GM18909 (cell line): ENCODE measurements at regions not wholly inside any gene's neighbourhood (a gene's known extent, or its start where the extent isn't known, plus 50 kb on each side); places are given as distances from the start of the nearest gene placed in this dataset.

Experiments
- ATAC-seq: cut with Tn5 transposase; IDR thresholded peaks from one replicate; pipeline ENCODE4 v1.9.1; 2021; ENCODE audit warnings: mild to moderate bottlenecking; ENCODE audit not compliant: unreplicated experiment, poor library complexity

DNA sequence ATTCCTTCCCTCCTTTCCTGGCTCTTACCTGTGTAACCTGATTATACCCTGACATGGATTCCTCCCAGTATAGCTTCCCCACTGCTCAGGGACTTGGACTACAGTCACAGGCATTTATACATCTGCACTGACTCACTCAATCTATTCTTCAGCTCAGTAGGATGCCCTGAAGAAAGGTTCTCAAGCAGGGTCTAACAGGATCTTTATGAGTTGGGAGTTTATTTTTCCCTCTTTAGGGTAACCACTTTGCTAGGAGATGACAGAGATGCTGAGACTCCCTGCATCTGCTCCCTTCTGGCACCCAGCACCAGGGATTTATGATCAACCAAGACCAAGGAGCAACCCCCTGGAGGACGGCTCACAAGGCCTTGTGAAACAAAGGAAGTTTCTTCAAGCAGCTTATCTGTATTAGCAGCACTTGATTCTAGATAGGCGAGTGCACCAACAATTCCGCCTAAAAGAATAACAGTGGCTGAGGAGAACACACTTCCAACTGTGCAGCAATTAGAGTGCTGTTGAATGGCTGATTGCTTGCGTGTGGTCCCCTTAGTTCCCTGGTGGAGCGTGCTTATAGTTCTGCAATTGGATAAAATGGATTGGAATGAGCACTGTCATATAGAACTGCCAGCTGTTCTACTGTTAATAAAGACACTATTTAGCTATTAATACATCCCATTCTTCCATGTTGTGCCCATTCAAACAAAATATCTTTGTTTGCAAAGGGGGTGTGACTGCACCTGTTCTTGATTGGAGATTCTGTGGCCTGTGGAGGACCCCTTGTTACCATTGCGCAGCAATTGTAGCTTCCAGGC lies 482.6 kb downstream of the ZNF608 start:
- no peak for ATAC-seq

DNA sequence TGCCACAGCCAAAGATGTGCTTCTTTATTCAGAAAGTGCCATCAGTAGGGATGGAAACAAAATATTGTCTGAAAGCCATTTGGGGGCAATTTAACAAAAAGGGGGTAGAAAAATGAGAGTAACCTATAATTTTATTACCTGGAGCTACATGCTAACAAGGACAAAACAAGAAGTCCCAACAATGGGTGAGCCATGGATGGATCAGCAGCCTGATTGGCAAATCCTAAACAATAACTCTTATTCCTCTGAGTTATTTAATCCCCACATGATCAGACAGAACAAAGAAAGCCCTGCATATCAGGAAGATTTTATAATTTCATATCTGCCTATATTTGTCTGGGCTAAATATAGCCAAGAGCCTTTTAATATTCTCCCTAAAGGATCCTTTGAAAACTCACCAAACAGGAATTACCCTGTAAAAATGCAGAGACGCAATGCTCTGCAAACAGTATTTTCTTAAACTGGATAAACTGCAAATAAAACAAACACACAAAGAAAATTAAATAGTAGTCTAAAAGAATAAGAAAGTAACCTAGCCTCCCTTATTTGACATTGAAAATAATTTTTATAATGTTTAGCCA lies 483.4 kb downstream of the ZNF608 start:
- ATAC-seq, result no peak

- ATAC-seq, result no peak
Measured at GRCh38 chr5:124262470-124262869, 484.0 kb downstream of the ZNF608 start.

DNA sequence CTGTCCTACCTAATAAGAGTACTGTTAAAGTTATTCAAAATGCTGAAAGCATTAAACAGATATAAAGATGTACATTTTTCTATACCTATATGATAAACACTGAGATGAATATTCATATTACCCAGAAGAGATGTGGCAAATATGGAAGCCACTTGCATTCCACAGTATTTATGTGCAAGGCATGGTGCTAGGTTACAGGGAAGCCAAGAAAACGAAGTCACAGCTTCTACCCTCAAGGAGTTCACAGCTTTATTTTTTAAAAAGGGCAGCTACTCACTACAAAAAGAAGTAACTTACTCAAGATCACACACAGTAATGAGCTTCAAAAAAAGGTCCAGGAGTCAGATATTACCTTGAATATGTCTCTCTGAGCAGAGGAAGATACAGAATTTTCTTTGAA lies 484.6 kb downstream of the ZNF608 start:
- no peak for ATAC-seq

- no peak for ATAC-seq
Measured at GRCh38 chr5:124260921-124261515, 485.4 kb downstream of the ZNF608 start.

DNA sequence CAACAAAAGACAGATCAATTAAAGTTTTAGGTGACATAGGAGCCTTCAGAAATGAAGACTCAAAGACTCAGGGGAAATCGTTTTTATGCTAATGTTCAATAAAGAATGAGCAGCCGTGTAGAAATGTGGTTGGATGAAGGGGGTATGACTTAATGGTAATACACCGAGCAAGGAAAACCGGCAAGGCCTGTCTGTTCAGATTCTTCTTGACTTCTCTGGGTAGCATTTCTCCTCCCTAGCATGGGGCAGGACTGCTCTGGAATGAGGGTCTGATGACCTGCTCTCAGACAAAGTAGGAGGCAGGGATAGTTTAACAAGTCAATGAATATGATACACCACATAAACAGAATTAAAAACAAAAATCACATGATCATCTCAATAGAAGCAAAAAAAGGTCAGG lies 487.4 kb downstream of the ZNF608 start:
- ATAC-seq, result no peak

DNA sequence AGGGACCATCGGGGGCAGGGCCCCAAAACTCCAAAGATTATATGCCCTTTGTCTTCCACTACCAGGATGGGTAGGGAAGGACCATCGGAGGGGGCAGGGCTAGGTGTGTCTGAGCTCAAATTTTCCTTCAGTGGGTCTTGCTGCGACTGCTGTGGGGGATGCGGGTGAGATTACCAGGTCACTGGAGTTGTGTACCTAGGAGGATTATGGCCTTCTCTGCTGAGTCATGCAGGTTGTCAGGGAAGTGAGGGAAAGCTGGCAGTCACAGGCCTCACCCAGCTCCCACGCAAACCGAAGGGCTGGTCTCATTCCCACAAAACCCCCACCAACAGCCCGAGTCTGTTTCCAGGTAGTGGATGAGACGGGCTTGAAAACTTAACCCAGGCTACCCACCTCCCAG lies 489.4 kb downstream of the ZNF608 start:
- ATAC-seq, result no peak

- ATAC-seq, result no peak
Measured at GRCh38 chr5:124253203-124253810, 493.1 kb downstream of the ZNF608 start.

- ATAC-seq, result no peak
Measured at GRCh38 chr5:124252747-124253146, 493.7 kb downstream of the ZNF608 start.

- no peak for ATAC-seq
Measured at GRCh38 chr5:124252191-124252638, 494.2 kb downstream of the ZNF608 start.

DNA sequence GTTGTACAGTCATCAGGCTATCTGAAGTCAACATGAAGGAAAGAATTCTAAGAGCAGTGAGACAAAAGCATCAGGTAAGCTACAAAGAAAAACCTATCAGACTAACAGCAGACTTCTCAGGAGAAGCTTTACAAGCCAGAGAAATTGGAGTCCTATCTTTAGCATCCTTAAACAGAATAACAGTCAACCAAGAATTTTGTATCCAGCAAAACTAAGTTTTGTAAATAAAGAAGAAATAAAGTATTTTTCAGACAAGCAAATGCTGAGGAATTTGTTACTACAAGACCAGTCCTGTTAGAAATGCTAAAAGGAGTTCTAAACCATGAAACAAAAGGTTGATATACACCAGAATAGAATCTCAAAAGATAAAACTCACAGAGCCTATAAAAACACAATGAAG lies 501.2 kb downstream of the ZNF608 start:
- ATAC-seq, result no peak

DNA sequence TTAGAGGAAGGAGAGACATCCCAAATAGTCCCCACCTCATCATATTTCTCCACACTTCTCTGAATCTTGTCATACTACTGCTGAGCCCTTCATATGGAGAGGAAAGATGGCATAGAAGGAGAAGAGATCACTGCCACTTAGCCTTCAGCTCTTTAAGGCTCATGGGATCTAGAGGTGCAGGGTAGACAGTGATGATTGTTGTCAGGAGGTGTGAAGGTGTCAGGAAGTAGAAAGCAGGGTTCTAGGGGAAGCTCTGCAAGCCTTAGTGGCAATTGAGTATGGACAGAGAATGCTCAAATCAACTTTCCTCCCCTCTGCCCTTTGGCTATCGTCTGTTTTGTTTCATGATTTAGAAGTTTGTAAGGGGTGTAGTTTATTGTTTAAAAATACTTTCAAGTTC lies 505.7 kb downstream of the ZNF608 start:
- no peak for ATAC-seq

DNA sequence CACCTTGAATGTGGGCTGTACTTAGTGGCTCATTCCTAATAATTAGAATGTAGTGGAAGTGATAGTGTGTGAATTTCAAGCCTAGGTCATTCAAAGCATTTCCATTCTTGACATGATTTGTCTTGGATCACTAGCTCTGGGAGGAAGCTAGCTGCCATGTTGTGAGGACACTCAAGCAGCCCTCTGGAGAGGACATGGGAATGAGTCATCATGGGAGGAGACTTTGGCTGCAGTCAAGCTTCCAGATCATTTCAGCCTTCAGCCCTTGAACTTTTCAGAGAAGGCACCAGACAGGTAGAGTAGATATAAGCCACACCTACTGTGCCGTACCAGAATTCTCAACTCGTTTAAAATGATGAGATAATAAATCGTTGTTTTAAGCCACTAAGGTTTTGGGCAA lies 506.9 kb downstream of the ZNF608 start:
- ATAC-seq, result no peak

- ATAC-seq, result no peak
Measured at GRCh38 chr5:124238350-124238749, 508.1 kb downstream of the ZNF608 start.

DNA sequence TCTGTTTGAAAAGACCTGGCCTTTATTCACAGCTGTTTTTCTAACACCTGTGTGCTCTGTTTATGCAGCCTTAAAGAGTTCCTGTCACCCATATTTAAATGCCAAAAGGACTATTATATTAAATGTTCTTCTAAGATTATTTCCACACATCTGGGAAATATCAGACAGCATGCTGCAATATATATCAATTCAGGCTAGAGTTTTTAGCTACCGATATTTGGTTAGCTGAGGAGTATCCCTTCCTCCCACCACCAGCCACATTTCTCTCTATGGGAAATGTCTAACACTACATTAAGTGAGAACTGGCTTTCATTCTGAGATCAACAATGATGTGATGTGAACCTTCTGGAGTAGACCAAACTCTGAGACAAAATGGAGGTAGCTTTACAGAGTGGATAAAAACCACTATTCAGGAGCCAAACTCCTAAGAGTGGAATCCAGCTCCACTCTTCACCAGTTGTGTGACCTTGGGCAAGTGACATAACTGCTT lies 509.2 kb downstream of the ZNF608 start:
- ATAC-seq, result no peak

DNA sequence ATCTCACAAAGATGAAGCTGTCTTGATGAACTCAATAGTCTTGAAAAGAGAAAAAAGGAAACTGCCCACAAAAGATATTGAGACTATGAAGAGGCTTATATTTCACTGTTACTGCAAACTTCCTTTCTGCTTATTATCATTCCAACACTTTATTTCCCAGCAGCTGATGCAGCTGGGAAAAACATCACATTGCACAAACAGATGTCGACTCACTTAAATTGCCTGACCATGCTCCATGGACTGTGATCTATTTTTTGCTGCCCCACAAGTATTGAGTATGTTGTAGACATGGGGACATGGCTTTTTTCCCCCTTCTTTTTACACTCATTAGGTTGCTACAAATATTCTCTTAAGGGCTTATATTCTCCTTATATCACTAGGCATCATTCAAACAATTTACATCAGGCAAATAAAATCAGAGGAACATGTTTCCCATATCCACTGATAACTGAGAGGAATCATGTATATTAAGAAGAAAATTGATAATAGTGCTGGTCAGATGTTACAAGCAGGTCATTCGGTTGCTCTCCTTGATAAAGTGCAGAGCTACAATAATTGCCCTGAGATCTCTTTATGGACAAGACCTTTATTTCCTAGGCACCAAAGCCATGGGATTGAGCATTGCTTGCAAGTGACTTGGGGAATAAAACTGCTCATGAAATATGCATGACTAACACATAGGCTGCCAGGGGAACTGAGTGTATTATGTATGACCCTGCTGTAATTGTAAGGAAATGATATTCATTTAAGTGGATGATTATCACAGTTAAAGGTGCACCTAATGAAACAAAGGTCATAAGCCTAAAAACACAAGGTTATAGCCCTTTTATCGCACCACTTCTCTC lies 509.9 kb downstream of the ZNF608 start:
- no peak for ATAC-seq

- no peak for ATAC-seq
Measured at GRCh38 chr5:124235576-124235975, 510.9 kb downstream of the ZNF608 start.

DNA sequence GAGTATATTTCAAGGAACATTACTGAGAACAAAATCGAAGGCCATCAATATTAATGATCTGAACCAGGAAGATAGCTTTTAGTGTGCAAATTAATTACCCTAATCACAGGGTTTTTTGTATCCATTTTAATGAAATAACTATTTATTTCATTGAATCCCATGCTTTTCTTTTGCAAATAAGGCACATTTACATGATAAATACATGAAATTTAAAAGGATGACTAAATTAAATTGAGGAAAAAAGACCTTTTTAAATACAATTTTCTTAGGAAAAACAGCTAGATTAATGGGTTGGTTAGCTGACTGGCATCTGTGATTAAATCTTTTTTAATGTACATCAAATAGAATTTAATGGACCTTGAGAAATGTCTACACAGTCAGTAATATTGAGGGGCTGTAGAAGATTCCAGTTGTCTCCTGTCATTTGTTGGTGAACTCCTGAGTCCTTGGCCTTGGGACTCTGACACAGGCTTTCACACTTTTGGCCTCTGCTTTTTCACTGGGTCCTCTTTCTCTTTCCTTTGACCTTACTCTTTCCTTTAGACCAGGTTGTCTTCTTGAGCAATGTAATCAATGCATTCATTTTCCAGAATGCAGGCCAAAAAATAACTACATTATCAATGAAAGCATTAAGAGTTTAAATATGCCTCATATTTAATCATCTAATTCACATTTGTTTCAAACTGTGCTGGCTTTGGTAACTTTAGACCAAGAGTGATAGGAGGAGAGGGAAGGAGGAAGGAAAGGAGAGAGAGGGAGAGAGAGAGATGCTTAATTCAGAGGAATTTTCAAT lies 511.5 kb downstream of the ZNF608 start:
- ATAC-seq, result no peak

GRCh38 chr5:124234022-124234769 lies 512.2 kb downstream of the ZNF608 start:
- no peak for ATAC-seq
